CD4-positive, alpha-beta T cell treated with Interleukin-10 for 1 hour (primary cell): ENCODE measurements at regions not wholly inside any gene's neighbourhood (a gene's known extent, or its start where the extent isn't known, plus 50 kb on each side); places are given as distances from the start of the nearest gene placed in this dataset.
"Not testable (repeated sequence)": the region's sequence is repeated elsewhere in the genome, so short reads cannot be mapped to it uniquely, and the experiment has no call there.

ENCODE experiments used
- DNase-seq: peaks from one replicate; pipeline ENCODE4 v3.0.0-alpha.2; 2020

GRCh38 chr12:86647800-86648199 lies 391.6 kb upstream of the MGAT4C start:
- no peak for DNase-seq

DNA sequence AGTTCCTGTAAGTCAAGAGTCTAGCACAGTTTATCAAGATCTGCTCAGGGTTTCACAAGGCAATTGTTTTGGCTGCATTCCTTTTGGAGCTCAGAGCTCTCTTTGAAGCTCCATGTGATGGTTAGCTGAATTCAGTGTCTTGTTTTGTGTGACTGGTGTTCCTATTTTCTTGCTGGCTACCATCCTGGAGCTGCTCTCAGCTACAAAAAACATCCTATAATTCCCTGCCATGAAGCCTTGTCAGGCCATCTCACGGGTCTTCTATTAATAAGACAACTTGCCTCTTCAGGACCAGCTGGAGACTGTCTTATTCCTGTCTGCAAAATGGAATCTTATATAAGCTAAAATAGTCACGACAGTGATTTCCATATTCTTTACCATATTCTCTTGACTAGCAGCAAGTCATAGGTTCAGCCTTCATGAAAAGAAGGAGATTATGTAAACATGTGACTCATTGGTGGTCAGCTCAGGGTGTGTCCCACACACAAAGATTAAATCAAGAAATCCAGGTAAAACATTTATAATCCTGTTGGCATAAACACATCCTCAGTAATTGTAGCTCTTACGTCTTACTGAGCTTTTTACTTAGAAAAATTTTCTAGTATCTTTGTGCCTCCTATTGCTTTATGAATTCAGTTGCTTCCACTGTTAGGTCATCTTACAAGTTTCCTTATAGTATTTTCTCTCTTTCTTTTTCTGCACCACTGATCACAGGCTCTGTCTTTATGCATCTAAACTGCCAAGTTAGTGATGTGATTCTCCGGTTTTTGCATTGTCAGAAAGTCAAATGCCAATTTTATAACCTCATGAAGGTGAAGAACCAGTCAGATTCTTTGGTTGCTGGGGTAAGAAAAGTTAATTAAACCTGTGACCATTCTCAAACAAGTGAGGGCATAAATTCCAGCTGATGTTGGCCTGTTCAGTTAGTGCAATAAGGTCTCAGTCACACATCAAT lies 378.5 kb upstream of the MGAT4C start:
- no peak for DNase-seq

DNA sequence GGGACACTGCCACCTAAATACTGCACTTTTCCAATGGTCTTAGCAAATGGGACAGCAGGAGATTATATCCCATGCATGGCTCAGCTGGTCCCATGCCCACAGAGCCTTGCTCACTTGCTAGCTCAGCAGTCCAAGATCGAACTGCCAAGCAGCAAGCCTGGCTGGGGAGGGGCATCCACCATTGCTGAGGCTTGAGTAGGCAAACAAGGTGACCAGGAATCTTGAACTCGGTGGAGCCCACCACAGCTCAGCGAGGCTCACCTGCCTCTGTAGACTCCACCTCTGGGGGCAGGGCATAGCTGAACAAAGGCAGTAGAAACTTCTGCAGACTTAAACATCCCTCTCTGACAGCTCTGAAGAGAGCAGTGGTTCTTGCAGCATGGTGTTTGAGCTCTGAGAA lies 370.8 kb upstream of the MGAT4C start:
- no peak for DNase-seq

GRCh38 chr12:86623267-86623666 lies 367.1 kb upstream of the MGAT4C start:
- DNase-seq = no peak

GRCh38 chr12:86621957-86622356 lies 365.8 kb upstream of the MGAT4C start:
- no peak for DNase-seq

- no peak for DNase-seq
Measured at GRCh38 chr12:86613311-86613710, 357.1 kb upstream of the MGAT4C start.

- no peak for DNase-seq
Measured at GRCh38 chr12:86608638-86609037, 352.4 kb upstream of the MGAT4C start.

- DNase-seq = no peak
Measured at GRCh38 chr12:86601550-86602308, 345.5 kb upstream of the MGAT4C start.

GRCh38 chr12:86600664-86601231 lies 344.6 kb upstream of the MGAT4C start:
- no peak for DNase-seq

GRCh38 chr12:86597431-86597830 lies 341.2 kb upstream of the MGAT4C start:
- no peak for DNase-seq

DNA sequence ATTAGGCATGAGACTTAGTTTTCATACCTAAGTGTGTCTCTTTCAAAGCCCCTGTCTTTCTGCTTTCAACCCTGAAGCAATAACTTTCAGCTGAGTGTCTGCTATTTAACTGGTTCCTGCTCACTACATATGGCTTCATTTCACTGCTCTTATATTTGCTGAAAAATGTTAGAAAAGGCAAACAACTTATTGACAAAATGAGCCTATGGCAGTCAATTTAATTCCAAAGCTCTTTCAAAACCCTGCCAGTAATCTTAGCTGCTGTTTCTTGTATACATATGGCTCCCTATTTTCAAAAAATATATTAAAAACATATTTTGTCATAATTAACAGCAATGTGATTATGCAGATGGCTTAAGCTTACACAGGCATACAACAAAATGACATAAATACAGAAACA lies 334.1 kb upstream of the MGAT4C start:
- DNase-seq = no peak

GRCh38 chr12:86574143-86574542 lies 318.0 kb upstream of the MGAT4C start:
- no peak for DNase-seq

- DNase-seq = no peak
Measured at GRCh38 chr12:86572455-86572854, 316.3 kb upstream of the MGAT4C start.

- DNase-seq = no peak
Measured at GRCh38 chr12:86565038-86565437, 308.8 kb upstream of the MGAT4C start.

DNA sequence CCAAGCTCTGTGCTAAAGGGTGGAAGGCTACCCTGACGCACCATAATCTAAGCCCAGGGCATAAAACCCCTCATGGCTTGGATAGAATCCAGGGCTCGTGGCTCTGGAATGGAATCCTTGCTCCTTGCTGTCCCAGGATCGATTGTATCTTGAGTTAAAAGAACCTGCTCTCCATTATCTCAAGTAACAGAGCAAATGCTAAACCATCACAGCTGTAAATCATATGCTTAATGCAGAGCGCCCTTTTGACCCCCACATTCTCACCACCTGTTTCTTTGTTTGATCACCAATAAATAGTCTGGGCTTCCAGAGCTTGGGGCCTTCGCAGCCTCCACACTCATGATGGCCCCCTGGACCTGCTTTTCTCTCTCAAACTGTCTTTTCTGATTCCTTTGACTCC lies 299.3 kb upstream of the MGAT4C start:
- DNase-seq = not testable (repeated sequence)

DNA sequence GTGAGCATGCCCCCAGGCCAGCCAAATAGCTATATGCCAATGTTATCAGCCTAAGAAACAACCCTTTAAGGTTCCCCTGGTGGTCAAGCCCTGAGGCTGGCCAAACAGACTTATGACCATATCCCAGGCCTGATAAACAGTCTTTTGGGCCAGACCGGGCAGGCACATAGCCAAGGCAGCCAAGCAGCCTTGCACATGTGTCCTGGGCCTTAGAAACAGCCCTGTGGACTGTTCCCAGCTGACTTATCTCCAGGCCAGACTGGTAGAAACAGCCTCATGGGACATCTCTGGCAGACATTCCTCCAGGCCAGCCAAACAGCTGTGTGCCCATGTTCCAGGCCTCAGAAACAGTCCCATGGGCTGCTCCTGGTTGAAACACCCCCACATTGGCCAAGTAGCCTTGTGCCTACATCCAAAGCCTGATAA lies 295.0 kb upstream of the MGAT4C start:
- no peak for DNase-seq

DNA sequence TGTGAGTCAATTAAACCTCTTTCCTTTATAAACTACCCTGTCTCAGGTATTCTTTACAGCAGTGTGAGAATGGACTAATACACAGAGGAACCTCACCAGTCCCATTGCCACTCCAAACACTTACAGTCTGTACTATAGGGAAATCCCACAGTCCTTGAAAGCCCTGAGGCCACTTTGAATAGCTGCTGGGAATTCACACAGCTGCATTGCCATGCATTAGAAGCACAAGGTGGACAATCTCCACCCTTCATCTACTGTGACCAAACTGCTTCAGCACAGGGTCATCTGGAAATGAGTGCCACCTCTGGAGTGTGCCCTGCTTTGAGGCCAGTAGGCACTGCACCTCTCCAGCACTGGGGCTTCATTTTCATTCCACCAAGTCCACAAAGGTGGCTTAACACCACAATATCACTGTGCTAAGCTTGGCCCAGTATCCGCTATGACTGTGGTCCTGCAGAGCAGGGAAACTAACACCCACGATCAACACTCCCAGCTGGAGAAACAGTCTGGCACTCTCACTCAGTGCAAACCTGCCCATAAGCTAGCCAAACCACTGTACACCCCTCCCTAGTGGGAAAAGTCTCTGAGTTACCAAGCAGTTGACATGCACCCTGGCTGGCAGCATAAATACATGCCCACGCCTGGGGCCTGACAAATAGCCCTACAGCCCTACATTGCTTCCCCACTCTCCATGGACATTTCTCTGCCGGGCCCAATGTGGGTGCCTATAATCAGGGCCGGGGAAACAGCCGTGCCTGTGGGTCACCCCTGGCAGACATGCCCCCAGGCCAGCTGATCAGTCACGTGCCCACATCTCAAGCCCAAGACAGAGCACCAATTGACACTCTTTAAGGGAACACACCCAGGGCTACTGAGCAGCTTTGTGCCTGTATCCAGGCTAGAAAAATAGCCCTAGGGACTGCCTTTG lies 294.3 kb upstream of the MGAT4C start:
- no peak for DNase-seq

DNA sequence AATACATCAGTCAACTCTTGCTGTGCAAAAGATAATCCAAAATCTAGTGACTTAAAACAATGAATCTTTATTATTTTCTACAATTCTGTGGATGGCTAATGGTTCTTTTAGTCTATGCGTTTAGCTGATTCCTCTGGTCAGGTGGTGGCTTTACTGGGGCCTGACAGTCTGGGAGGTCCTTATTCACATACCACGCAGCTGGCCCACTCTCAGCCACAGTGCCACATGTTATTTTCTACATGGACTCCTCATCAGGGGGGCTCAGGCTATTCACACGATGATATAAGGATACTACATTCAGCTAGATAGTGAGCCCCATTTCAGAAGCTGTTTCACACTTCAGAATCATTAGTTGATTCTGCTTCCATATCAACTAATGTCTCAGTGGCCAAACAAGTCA lies 287.5 kb upstream of the MGAT4C start:
- no peak for DNase-seq

DNA sequence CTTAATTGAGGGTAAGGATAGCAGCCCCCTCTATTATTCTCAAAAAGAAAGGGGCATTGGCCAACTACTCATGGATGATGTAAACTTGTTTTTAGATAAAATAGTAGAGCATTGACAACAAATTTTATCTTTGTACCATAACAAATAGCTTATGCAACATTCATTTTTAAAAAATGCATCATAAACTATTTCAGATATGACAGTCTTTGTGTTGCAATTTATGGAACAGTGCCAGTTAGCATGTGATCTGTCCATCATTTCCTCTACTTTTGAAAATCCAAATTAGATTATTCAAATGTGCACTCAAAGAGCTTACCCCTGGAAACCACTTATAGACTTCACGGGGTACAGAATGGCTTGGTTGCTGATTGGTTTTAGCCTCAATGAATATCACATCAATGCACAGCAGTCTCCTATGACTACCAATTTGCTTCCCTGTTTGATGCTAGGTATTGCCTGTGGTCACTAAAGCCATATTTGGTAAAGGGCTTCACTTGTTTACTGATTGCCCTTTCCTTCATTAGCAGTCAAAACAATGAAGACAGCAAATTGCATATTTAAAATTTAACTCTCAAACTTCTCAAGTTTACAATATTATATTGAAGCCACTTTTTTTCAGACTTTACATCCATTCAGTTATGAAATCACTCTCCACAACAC lies 274.9 kb upstream of the MGAT4C start:
- no peak for DNase-seq

DNA sequence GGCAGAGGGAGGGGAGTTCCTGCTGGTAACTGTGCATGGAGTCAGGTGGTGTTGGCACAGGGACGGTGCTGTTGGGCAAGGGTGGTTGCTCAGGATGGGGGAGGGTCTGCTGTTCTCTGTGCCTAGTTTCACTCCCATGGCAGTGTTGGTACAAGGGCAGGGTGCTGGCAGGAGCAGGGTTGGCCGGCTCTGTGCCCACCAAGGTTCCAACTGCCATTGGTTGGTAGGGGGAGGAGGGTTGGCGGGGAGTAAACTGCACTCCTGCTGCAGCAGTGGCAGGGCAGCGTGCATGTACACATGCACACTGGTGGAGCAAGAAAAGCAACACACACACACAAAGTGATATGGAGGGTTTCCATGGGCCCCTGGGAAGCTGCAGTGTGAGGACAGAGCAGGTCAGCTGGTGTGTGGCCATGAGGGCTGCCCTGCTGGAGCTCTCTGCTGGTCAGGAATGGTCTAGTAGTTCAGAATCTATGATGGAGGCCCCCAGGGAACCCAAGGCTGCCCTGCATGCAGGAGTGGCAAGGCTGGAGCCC lies 269.9 kb upstream of the MGAT4C start:
- no peak for DNase-seq

DNA sequence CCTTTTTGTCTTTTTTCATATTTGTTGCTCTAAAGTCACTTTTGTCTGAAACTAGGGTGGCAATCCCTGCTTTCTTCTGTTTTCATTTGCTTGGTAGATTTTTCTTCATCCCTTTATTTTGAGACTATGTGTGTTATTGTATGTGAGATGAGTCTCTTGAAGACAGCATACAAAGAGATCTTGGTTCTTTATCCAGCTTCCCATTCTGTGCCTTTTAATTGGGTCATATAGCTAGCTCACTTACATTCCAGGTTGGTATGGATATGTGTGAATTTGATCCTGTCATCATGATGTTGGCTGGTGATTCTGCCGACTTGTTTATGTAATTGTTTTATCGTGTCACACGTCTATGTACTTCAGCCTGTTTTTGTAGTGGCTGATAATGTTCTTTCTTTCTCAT lies 267.7 kb upstream of the MGAT4C start:
- no peak for DNase-seq

GRCh38 chr12:86521870-86522269 lies 265.7 kb upstream of the MGAT4C start:
- DNase-seq = no peak
